ENCODE measurements at regions not wholly inside any gene's neighbourhood (a gene's known extent, or its start where the extent isn't known, plus 50 kb on each side); places are given as distances from the start of the nearest gene placed in this dataset.

DNA sequence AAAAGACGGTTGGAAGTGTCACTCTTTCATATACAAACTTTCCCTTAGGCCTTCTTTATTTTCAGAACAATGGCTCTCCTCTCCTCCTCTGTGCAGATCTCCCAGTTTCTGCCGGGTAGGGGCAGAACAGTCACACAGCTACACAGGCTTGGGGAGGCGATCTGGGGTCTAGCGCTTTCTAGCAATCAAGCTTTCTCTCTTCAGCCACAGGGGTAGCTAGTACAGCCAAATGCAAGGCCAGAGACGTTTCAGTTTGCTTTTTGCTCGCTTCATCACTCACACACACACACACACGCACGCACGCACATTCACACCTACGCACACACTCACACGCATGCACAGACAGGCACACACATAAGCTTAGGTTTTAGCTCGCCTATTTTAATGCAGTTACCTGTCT is 104.3 kb downstream of the SPATA19 start:
- TF ChIP-seq, protein P1, sequence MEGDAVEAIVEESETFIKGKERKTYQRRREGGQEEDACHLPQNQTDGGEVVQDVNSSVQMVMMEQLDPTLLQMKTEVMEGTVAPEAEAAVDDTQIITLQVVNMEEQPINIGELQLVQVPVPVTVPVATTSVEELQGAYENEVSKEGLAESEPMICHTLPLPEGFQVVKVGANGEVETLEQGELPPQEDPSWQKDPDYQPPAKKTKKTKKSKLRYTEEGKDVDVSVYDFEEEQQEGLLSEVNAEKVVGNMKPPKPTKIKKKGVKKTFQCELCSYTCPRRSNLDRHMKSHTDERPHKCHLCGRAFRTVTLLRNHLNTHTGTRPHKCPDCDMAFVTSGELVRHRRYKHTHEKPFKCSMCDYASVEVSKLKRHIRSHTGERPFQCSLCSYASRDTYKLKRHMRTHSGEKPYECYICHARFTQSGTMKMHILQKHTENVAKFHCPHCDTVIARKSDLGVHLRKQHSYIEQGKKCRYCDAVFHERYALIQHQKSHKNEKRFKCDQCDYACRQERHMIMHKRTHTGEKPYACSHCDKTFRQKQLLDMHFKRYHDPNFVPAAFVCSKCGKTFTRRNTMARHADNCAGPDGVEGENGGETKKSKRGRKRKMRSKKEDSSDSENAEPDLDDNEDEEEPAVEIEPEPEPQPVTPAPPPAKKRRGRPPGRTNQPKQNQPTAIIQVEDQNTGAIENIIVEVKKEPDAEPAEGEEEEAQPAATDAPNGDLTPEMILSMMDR (IDR thresholded peaks at IDR 0.05): no peak
- no peak for TF ChIP-seq POLR2A (IDR thresholded peaks at IDR 0.05)
